GM19099 (cell line): ENCODE measurements at regions not wholly inside any gene's neighbourhood (a gene's known extent, or its start where the extent isn't known, plus 50 kb on each side); places are given as distances from the start of the nearest gene placed in this dataset.

Experiments used
- POLR2A ChIP-seq: IDR thresholded peaks from 3 replicates; pipeline ENCODE4 v1.6.1; 2011; ENCODE audit warnings: low read depth; ENCODE audit not compliant: insufficient read length; ENCODE audit errors: extremely low read depth

DNA sequence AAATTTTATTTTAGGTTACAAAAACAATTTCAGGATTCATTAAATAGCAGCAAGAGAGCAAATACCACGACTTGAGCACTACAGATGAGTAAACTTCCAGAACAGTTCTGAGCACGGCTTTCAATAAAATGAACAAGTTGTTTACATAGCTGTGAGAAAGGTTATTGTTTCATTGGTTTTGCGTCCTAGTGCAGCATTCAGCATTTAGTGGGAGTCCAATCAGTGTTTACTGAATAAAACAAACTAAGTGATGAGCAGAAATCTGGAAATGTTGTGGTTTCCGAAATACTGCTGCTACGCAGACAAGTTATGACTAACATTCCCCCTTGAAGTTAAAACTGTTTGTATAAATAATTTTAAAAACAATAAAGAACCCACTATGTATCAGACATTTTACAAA is 251.5 kb upstream of the STARD13 start:
- no peak for TF ChIP-seq POLR2A

DNA sequence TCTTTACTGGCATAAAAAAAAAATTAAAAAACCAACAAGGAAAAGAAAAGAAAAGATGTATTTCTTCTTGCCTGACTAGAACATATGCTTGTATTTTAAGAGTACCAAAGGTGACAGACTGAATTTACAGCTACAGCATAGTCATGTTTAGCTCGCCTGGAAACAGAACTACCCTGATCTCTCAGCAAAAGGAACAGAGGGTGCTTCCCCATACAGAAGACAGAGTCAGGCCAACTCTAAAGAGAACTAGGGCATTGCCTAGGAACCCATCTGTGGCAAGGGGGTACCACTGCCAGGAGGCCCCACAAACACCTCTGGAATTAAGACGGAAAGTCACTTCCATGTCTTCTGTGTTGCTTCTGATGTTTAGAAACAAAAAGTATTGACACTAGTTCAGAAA is 252.1 kb upstream of the STARD13 start:
- no peak for TF ChIP-seq POLR2A

DNA sequence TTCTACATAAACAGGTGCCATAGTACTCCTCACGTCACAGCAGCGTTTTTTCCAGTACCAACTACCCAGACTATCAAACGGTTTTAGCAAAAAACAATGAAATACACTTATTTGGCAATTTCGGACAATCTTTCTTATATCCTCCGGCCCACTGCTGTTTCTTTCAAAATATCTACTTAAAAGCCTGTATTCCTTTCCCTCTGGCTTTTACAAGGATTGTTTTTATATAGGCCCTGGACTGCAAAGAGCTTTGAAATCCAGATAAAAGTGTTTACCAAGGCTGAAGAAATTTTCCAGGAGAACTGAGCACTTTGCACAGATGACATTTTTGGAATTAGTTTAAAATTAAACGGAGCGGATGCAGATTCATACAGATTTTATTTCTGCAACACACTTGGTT is 255.9 kb upstream of the STARD13 start:
- TF ChIP-seq POLR2A: no peak

DNA sequence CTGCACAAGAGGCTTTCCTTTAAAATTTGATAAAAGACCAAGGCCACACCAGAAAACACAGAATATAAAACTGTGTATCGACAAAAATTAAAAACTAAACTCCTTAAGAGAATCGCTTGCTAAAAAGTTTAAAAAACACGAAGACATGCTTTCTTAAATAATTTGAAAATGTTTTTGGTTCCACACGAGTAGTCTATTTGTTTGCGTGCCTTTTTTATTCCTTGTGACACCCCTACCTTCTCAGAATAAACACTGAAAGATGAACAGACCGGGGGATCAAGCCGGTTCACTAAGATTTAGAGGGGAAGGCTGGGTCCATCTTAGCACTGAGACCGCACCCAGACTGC is 256.4 kb upstream of the STARD13 start:
- no peak for TF ChIP-seq POLR2A

DNA sequence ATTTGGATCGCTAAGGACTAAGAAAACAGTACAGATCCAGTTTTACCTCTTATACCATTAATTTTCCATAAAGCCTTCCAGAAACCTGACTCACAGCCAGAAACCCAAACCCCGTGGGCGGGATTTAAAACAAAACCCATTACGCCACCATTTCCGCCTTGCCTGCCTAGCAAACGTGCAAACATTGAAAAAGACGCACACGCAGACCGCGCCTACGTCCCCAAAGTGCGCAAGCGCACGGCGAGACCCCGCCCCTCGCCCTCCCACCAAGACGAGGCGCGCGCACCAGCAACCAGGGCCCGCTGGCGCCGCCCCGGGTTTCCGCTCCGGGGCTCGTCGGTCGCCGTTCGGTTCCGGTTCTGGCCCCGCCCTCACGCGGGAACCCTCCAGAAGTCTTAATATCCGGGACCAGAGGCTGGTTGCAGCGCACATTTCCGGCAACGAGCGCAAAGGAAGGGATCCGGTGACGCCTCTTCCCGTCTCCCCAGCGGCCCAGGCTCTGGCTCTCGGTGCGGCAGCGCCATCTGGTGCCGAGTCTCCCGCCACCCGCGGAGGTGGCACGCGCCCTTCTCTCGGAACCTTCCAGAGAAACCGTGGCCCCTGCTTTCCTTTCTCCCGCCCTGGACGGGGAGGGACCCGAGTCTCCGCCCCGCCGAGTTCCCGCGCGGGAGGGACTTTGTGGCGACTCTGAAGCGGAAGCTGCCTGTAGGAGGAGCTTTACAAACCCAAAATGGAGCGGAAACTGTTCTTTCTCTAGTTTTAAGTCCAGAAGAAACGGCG is 256.9 kb upstream of the STARD13 start:
- TF ChIP-seq POLR2A: peak; percentile 77

DNA sequence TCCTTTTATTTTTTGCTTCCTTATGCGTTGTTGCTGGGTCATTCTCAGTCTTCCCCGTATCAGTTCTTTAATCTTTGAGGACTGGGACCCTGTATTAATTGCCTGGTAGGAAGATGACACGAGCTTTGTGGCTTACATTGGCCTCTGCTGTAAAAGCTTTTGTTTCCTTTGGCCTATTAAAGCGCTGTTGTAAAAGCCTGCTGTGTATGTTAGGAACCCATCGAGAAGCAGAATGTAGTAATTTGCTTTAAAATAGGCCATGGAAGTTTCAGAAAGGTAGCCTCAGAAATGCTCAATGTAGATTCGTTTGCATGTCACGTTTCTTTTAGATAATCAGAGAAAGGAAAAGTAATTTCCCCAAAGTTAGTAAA is 257.5 kb upstream of the STARD13 start:
- no peak for TF ChIP-seq POLR2A

DNA sequence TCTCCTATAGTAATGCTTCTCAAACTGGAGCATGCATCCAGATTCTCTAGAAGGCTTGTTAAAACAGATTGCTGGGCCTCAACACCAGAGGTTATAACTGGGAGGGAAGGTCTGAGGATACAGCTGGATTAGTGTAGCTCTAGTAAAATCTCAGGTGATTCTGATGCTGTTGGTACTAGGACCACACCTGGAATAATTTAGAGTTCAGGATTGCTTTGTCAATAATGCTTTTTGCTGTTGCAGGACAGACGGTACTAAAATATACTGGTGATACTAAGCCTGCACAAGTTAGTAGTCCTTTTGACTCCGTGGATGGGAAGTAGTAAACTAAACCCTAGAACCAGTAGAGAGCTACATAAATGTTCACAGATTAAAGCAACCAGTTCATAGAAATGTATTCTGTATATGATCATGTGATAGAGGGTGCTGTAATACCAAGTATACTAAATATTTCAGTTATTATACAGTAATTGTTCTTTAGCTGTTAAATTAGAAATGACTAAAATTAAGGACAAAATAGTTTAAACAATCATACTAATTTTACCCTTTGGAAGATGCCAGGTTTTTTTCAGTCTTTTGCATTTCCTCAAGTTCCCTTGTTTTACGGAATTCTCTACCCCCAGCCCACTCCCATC is 258.2 kb upstream of the STARD13 start:
- no peak for TF ChIP-seq POLR2A

DNA sequence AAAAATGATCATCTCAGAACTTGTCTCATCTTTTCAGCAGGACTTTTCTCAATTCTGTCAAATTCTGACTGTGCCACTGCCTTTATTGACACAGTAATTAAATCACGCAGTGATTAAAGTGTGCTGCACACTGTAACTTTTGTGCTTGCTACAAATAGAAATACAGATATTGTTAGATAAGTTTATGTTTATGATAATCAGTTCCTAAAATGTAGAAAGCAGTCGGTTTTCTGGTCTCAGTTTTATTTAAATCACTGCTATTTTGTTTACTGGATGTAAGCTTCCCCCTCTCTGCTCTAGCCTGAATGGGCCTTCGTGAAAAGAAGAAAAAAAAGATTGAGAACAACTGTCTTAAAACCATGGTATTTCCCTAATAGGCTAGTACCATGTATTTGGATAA is 258.8 kb upstream of the STARD13 start:
- no peak for TF ChIP-seq POLR2A

DNA sequence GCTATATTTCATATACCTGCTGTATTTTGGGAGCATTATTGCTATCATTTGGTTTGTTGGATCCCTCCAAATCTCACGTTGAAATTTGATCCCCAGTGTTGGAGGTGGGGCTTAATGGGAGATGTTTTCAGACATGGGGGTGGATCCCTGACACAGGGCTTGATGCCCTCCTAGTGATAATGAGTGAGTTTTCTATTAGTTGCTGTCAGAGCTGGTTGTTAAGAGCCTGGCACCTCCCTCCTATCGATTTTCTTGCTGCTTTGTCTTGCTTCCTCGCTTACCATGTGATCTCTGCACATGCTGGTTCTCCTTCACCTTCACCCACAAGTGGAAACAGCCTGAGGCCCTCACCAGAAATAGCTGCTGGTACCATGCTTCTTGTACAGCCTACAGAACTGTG is 259.9 kb upstream of the STARD13 start:
- no peak for TF ChIP-seq POLR2A

DNA sequence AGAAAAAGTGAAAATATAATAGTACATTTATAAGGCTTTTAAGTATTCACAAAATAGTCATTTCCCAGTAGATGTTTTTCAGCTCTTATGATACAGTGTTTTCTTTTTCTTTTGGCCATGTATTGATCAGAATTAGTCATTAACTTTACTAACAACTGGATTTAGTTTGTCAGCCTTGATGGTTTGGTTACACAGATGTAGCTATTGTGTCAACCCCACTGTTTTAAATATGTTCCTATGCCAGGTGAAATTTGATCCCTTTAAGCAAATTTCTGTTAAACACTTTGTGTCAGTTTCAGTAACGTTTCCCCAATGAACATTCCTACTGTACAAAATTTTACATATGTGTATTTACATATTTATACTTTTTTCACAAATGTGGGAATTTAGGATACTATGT is 261.5 kb upstream of the STARD13 start:
- TF ChIP-seq POLR2A: no peak

DNA sequence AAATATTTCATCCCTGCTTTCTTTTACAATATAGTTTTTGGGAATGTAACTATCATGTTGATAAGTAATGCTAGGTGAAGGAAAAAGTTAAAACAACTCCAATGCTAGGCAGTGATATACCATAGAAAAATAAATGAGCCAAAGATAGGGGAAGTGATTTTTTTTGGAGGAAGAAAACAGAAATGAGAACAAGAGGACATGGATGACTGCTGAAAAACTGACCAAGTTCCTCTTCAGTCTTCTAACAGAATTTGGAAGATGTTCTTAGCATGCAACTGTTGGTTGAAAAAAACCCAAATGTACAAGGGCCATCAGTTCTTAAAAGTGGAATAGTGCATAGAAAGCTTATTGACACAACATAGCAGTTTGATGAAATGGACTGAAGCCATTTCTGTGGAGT is 262.5 kb upstream of the STARD13 start:
- TF ChIP-seq POLR2A: no peak

DNA sequence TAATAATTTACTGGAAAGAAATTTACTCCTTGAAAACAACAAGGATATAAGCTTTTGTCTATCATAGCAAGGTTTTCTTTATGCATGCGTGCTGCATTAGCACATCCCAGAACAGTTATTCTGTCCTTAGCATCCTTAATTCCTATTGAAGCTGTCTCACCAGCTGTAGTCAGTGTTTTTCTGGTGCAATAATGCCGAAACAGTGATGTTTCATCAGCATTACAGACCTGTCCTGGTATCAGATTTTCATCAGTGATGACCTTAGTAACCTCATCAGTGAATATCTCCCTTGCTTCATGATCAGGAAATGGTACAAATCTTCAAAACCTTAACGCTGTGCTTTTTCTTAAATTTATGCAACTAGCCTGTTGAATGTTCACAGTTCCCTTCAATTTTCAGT is 264.7 kb upstream of the STARD13 start:
- TF ChIP-seq POLR2A: no peak

DNA sequence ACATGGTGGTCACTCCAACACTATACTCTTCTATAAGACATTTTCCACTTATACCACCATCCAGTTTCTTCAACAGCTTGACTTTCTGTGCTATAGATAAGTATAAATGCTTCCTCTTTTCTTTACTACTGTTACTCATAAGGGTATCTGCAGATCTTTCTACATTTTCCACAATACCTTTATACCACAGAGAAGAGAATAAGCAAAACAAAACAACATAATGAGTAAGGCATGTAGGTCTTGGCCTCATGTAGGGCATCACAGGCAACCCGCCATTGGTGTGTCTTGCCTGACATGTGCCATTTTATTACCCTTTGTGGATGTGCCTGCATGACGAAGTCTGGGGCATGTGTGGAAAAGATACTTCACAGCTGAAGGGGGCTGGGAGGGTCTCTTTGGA is 265.3 kb upstream of the STARD13 start:
- TF ChIP-seq POLR2A: no peak

DNA sequence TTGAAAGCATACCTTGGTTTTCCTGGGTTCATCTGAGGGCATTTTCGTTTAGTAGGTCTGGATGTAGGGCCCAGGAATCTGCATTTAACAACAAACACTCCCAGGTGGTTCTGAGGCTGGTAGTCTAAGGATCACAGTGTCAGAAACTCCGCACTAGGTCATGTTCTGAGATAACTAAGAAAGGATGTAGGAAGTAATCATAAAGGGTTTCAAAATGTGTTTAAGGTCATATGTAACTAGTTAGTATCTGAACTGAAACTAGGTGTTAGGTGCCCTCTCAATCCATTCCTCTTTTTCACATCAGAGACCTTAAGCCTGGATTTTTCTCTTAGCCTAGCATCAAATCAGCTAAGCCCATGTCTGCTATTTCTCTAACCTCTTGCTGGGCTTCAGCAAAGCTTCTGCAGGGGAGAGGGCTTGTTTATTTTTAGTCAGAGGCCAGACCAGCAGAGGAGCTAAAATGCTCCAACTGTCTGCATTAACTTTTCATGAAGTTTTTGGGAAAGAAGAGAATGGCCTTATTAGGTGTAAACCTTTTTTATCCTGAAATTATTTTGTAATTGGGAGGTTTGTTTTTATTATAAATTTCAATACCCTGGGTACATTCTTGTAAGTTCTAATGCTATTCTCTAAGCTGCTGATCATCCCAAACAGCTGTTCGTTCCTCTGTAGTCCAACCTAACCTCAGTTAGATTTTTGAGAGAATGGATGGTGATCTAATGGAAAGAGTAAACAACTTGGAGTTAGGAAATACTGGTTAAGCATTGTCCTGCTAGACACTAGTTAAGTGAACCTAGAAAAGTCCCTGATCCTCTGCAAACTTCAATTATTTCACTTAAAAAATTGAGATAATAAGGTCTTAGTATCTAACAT is 262.8 kb upstream of the RFC3 start:
- TF ChIP-seq POLR2A: no peak

DNA sequence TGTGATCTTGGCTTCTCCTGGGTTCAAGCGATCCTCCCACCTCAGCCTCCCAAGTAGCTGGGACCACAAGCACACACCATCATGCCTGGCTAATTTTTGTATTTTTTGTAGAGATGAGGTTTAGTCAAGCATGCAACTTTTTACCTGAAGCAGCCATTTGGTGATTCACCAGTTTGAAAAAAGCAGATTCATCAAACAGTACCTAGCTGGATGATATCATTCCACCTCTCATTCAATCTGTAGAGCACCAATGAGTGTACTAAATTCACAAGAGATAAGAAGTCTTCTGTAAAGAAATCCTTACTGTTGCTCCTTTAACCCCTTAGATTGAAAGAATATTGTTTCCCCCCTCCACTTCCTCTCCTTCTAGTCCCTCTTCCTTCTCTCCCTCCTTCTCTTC is 261.1 kb upstream of the RFC3 start:
- no peak for TF ChIP-seq POLR2A

DNA sequence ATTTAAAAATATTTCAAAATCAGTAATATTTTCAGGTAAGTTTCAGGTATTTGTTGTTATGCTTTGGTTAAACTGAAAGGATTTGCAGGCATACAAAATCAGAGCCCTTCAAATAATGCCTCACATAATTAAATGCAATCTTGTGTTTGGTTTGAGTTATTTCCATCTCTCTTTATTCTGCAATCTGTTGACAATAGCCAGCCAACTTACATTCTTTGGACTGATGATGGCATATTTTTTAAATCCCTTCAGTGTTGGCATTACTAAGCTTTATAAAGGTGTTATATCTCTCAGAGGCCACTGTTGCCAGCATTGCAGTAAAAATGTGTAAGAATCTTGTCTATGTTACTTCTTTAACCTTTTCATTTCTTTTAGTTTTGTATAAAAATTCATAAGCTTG is 257.2 kb upstream of the RFC3 start:
- TF ChIP-seq POLR2A: no peak
